GM12878 (cell line): ENCODE measurements at regions not wholly inside any gene's neighbourhood (a gene's known extent, or its start where the extent isn't known, plus 50 kb on each side); places are given as distances from the start of the nearest gene placed in this dataset.

Experiments used
- BMI1 ChIP-seq: fragments of 450-650 bp; IDR thresholded peaks from 2 replicates; pipeline ENCODE4 v1.6.1; 2016; ENCODE audit warnings: mild to moderate bottlenecking, moderate library complexity, borderline replicate concordance
- CREM ChIP-seq: IDR thresholded peaks from 2 replicates; pipeline ENCODE4 v1.6.1; 2014; ENCODE audit warnings: antibody characterized with exemption, low read depth
- E2F8 ChIP-seq: fragments of 450-650 bp; IDR thresholded peaks from 2 replicates; pipeline ENCODE4 v1.6.1; 2018; ENCODE audit warnings: mild to moderate bottlenecking, low read depth, moderate library complexity; ENCODE audit not compliant: partially characterized antibody
- GATAD2B ChIP-seq: fragments of 450-650 bp; conservative IDR thresholded peaks from 2 replicates; pipeline ENCODE4 v1.6.1; 2017; ENCODE audit warnings: low read depth, mild to moderate bottlenecking, moderate library complexity
- IKZF2 ChIP-seq, 2 experiments: fragments of 450-650 bp; IDR thresholded peaks; 2 replicates each; pipeline ENCODE4 v1.6.1; 2017; ENCODE audit warnings: mild to moderate bottlenecking in 2 of 2, moderate library complexity in 2 of 2
- NFIC ChIP-seq: IDR thresholded peaks from 2 replicates; pipeline ENCODE4 v1.6.1; 2012; ENCODE audit warnings: low read depth, mild to moderate bottlenecking, inconsistent platforms, low read length, moderate library complexity
- NFYA ChIP-seq: IDR thresholded peaks from 2 replicates; pipeline ENCODE4 v1.6.1; 2011; ENCODE audit warnings: low read depth, mild to moderate bottlenecking, low read length, improper control_type of control experiment, borderline replicate concordance
- NFYB ChIP-seq: IDR thresholded peaks from 2 replicates; pipeline ENCODE4 v1.6.1; 2011; ENCODE audit warnings: low read depth, mild to moderate bottlenecking, low read length, improper control_type of control experiment, moderate library complexity; ENCODE audit not compliant: insufficient read depth
- NR2C1 ChIP-seq: fragments of 450-650 bp; IDR thresholded peaks from 2 replicates; pipeline ENCODE4 v1.6.1; 2017; ENCODE audit warnings: antibody characterized with exemption, mild to moderate bottlenecking, moderate library complexity
- SIX5 ChIP-seq: IDR thresholded peaks from 2 replicates; pipeline ENCODE4 v1.6.1; 2011; ENCODE audit warnings: mild to moderate bottlenecking, low read depth, low read length, moderate library complexity; ENCODE audit not compliant: severe bottlenecking
- SMARCA5 ChIP-seq: fragments of 450-650 bp; IDR thresholded peaks from 2 replicates; pipeline ENCODE4 v1.6.1; 2017; ENCODE audit warnings: mild to moderate bottlenecking
- SMC3 ChIP-seq: IDR thresholded peaks from 2 replicates; pipeline ENCODE4 v1.6.1; 2011; ENCODE audit warnings: low read length, improper control_type of control experiment, borderline replicate concordance
- STAT3 ChIP-seq: IDR thresholded peaks from 2 replicates; pipeline ENCODE4 v1.6.1; 2011; ENCODE audit warnings: low read depth, low read length, improper control_type of control experiment
- ZBTB11 ChIP-seq: fragments of 450-650 bp; formaldehyde crosslinking; IDR thresholded peaks from 2 replicates; pipeline ENCODE4 v1.5.0; 2022; ENCODE audit warnings: mild to moderate bottlenecking, missing genetic modification characterization
- TF ChIP-seq, protein P1 (sequence below): IDR thresholded peaks from 2 replicates; pipeline ENCODE4 v1.6.1; 2012; ENCODE audit warnings: low read depth, low read length, improper control_type of control experiment
- TF ChIP-seq, protein P2 (sequence below): IDR thresholded peaks from 2 replicates; pipeline ENCODE4 v1.6.1; 2012; ENCODE audit warnings: low read depth, low read length, improper control_type of control experiment
- TF ChIP-seq, protein P3 (sequence below): IDR thresholded peaks from 2 replicates; pipeline ENCODE4 v1.6.1; 2012; ENCODE audit warnings: low read length, inconsistent platforms
- TF ChIP-seq, protein P4 (sequence below): fragments of 450-650 bp; IDR thresholded peaks from 2 replicates; pipeline ENCODE4 v1.6.1; 2016; ENCODE audit warnings: mild to moderate bottlenecking

DNA sequence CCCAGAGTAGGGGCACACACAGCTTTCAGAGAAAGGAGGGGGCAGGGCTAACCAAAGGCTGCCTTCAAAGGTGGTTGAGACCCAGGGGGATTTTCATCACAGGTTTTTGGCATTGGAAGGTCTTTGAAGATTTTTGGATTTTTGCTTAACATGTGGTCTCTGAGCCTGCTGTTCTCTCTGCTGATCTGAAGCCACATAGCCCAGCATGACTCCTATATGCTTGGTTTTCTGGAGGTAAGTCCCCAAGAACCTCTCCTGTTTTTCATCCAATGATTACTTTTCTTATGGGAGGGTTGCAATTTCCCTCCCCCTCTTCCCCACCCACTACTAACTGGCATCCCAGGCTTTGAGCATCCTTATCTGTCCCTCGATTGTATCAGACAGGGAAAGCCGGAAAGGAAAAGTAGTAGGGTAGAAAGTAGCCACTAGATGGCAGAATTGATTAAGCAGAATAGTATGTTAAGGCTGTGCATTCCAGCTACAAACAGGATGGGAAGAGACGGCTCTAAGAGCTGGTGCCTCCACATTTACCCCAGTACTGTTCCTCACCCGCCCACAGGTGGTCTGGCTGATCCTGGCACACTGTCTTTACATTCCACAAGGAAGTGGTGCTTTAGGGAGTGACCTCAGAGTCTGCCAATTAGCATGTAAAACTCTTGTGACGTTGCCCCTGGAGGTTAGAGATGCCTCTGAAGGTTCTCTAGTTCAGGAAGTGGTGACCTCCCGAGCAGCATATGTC is 218.9 kb upstream of the EDNRB start (continued):
- no peak for TF ChIP-seq STAT3
- TF ChIP-seq SIX5 = no peak
- TF ChIP-seq, protein P1, sequence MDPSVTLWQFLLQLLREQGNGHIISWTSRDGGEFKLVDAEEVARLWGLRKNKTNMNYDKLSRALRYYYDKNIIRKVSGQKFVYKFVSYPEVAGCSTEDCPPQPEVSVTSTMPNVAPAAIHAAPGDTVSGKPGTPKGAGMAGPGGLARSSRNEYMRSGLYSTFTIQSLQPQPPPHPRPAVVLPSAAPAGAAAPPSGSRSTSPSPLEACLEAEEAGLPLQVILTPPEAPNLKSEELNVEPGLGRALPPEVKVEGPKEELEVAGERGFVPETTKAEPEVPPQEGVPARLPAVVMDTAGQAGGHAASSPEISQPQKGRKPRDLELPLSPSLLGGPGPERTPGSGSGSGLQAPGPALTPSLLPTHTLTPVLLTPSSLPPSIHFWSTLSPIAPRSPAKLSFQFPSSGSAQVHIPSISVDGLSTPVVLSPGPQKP = no peak
- peak; percentile 32 to 39; a peak in 2 of 4 replicates for TF ChIP-seq IKZF2 (IDR thresholded peaks at IDR 0.05)
- TF ChIP-seq, protein P2, sequence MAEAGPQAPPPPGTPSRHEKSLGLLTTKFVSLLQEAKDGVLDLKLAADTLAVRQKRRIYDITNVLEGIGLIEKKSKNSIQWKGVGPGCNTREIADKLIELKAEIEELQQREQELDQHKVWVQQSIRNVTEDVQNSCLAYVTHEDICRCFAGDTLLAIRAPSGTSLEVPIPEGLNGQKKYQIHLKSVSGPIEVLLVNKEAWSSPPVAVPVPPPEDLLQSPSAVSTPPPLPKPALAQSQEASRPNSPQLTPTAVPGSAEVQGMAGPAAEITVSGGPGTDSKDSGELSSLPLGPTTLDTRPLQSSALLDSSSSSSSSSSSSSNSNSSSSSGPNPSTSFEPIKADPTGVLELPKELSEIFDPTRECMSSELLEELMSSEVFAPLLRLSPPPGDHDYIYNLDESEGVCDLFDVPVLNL = no peak
- no peak for TF ChIP-seq NFYA
- no peak for TF ChIP-seq GATAD2B
- no peak for TF ChIP-seq NFYB
- TF ChIP-seq SMARCA5 = no peak
- TF ChIP-seq NR2C1 = no peak
- no peak for TF ChIP-seq BMI1
- TF ChIP-seq, protein P3, sequence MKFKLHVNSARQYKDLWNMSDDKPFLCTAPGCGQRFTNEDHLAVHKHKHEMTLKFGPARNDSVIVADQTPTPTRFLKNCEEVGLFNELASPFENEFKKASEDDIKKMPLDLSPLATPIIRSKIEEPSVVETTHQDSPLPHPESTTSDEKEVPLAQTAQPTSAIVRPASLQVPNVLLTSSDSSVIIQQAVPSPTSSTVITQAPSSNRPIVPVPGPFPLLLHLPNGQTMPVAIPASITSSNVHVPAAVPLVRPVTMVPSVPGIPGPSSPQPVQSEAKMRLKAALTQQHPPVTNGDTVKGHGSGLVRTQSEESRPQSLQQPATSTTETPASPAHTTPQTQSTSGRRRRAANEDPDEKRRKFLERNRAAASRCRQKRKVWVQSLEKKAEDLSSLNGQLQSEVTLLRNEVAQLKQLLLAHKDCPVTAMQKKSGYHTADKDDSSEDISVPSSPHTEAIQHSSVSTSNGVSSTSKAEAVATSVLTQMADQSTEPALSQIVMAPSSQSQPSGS = no peak
- TF ChIP-seq E2F8 = no peak
- TF ChIP-seq, protein P4, sequence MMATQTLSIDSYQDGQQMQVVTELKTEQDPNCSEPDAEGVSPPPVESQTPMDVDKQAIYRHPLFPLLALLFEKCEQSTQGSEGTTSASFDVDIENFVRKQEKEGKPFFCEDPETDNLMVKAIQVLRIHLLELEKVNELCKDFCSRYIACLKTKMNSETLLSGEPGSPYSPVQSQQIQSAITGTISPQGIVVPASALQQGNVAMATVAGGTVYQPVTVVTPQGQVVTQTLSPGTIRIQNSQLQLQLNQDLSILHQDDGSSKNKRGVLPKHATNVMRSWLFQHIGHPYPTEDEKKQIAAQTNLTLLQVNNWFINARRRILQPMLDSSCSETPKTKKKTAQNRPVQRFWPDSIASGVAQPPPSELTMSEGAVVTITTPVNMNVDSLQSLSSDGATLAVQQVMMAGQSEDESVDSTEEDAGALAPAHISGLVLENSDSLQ = 0 out of 2 replicates have a peak, but pooled peaks have one; percentile 21
- TF ChIP-seq CREM = no peak
- TF ChIP-seq NFIC = no peak
- TF ChIP-seq SMC3 = peak; percentile 64
- TF ChIP-seq ZBTB11 = no peak
